T1000 (cell line): ENCODE measurements at regions not wholly inside any gene's neighbourhood (a gene's known extent, or its start where the extent isn't known, plus 50 kb on each side); places are given as distances from the start of the nearest gene placed in this dataset.
A peak's percentile ranks its signal among the peaks of the same experiment; 100 is the strongest.
"Not testable (repeated sequence)": the region's sequence is repeated elsewhere in the genome, so short reads cannot be mapped to it uniquely, and the experiment has no call there.

Experiments
- DNase-seq: peaks from one replicate; lab custom pipeline; 2025; ENCODE audit warnings: mixed read lengths; lab: John Stamatoyannopoulos, UW

GRCh38 chr15:94844538-94845389 lies 613.4 kb downstream of the MCTP2 start:
- DNase-seq = no peak

DNA sequence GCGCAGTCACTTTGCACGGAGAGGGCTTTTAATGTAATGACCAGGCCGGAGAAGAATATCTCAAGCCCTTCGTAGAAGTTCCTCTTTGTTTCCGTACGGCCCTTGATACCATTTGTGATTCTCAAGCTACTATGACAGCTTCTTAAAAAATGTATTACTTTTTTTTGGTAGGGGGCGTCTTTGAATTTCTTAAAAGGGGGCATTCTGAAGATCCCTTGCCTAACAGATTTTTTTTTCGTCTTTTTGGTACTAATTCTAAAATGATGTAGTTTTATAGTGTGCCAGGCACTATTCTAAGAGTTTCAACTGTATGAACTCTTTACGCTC lies 614.0 kb downstream of the MCTP2 start:
- DNase-seq = no peak

DNA sequence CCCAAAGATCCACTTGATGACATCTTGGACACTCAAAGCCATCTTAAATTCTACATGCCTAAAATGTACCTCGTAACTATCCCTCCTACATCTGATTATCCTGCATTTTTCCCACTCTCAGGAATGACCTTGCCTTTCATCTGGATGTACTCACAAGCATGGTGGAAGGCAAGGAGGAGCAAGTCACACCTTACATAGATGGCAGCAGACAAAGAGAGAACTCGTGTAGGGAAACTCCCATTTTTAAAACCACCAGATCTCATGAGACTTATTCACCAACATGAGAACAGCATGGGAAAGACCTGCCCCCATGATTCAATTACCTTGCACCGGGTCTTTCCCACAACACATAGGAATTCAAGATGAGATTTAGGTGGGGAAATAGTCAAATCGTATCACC lies 616.0 kb downstream of the MCTP2 start:
- no peak for DNase-seq

DNA sequence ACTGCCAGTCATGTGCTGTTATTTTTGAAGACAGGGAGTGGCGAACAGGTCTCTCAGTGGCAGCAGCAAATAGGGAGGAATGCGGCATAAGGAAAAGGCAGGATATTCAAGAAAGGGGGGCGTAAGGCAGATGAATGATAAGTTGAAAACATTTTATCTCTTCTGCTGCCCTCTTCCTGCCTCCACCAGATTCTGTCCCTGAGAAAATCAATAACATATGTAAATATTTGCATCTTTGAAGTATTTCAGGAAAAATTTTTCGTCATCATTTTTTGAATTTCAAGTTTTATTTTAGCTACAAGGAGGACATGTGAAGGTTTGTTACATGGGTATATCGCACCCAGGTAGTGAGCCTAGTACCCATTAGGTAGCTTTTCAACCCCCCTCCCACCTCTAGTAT lies 616.7 kb downstream of the MCTP2 start:
- no peak for DNase-seq

DNA sequence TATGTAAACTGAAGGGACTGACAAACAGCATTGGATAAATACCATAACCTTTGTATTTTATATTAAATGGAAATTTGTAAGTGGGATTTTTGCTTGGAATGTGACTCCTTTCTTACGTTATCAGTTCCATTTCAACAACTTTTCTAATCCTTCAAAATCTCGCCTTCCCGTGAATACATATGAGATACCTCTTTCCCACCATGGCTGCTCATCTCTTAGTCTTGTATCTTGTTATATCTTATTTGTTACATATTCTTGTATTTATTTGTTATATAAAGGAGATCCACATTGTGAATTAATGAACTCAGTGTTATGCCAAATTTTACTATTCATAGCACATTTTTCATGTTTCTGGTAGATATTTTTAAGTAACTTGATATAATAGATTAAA lies 623.7 kb downstream of the MCTP2 start:
- no peak for DNase-seq

GRCh38 chr15:94855409-94856266 lies 624.3 kb downstream of the MCTP2 start:
- no peak for DNase-seq

GRCh38 chr15:94856267-94856854 lies 625.0 kb downstream of the MCTP2 start:
- DNase-seq = no peak

GRCh38 chr15:94857466-94857865 lies 626.1 kb downstream of the MCTP2 start:
- DNase-seq = no peak

DNA sequence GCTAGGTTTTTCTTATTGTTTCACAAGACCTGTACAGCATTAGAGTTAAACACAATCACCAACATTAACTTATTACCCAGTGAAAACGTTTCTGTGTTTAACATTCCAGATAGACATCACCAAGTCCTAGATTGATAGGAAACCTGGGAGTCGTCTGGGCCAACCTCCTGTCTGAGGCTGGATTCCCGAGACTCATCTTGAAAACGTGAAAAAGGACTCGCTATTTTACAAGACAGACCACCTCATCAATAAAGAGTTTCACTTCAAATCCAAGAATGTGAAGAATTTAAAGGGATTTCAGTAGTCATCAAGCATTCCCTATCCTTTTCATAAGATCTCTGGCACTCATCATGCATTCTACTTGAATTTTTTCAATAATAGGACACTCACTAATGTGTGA lies 626.6 kb downstream of the MCTP2 start:
- no peak for DNase-seq

GRCh38 chr15:94858449-94858848 lies 627.1 kb downstream of the MCTP2 start:
- no peak for DNase-seq

DNA sequence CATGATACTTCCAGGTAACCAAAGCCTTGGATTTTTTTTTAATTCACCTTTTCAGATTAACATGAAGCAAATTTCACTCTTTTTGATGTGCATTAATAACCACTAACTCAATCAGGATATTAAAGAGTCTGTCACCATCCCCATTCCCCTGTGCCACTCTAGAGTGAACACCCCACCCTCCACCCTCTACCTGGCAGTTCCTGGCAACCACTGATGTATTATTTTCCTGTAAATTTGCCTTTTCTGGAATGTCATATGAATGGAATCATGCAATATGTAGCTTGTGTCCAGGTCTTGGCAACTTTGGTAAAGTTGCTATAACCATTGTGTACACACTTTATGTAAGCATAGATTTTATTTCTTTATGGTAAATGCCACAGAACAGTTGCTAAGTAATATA lies 627.6 kb downstream of the MCTP2 start:
- DNase-seq = no peak

DNA sequence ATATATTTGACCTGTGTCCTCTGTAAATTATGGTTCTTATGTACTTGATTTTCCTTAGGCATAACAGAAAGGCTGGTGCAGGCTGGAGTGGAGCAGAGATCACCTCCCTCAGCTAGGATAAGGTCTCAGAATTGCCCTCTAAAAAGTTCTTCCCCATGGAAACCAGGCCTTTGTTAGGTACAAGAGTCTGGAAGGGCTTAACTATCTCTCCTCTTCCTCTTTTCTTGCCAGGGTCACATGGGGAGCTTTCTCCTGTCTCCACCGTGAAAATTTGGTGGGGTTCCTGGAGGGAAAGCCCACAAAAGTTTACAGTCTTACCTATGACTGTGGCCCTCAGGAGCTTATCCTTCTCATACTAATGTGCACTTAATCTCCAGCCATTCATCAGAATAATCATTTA lies 633.2 kb downstream of the MCTP2 start:
- DNase-seq = no peak

- not testable (repeated sequence) for DNase-seq
These were observed 636.9 kb downstream of the MCTP2 start for GRCh38 chr15:94868265-94868664.

GRCh38 chr15:94875550-94875949 lies 644.2 kb downstream of the MCTP2 start:
- DNase-seq = no peak

DNA sequence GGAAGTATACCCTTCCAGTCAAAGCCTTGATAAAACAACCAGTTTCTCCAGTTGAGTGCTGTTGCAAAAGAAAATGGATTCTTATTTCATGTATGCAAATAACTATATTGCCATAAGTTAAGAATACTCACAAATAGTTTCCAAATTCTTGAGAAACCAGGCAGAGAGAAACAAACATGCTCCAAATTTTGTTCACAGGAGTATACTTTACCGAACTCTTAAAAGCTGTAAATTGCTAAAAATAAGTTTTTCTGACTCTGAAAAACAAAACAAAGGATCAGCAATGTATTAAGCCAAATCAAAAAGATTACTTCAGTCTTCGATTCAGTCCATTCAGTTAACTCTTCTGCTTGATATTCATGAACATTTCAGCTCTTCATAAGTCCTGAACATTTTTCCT lies 646.5 kb downstream of the MCTP2 start:
- no peak for DNase-seq

GRCh38 chr15:94882071-94882712 lies 650.8 kb downstream of the MCTP2 start:
- no peak for DNase-seq

GRCh38 chr15:94887391-94887790 lies 656.0 kb downstream of the MCTP2 start:
- DNase-seq = no peak

DNA sequence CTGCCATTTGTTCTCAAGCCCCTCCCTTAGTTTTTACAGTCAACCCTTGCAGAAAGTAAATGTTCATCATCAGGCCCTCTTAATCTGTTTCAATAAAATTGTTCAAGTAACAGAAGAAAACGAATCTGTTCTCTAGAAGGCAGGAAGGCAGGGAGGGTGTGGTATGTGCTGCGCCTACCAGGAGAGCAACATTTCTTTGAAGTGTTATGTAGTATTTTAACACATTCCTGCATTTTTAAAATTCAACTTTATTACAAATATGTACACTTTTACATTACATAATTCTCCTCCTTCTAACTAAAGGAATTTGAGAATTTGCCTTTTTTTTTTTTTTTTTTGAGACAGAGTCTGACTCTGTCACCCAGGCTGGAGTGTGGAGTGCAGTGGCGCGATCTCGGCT lies 657.8 kb downstream of the MCTP2 start:
- no peak for DNase-seq

DNA sequence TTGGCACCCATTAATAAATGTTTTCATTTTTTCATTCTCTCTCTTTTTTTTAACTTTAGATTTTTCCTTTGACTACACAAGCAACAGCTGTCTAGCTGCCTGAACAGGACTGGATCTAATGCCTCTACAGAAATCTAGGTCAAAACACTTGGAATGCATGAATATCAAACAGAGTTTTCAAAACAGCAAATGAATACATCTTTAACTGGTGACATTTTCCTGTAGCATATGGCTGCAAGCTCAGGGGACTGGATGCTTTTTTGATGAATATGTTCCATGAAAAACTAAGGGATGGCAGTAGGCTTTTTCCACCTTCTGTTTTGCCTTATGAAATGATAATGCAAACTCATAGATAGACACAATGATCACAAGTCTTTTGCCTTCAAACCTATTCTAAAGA lies 661.7 kb downstream of the MCTP2 start:
- no peak for DNase-seq

DNA sequence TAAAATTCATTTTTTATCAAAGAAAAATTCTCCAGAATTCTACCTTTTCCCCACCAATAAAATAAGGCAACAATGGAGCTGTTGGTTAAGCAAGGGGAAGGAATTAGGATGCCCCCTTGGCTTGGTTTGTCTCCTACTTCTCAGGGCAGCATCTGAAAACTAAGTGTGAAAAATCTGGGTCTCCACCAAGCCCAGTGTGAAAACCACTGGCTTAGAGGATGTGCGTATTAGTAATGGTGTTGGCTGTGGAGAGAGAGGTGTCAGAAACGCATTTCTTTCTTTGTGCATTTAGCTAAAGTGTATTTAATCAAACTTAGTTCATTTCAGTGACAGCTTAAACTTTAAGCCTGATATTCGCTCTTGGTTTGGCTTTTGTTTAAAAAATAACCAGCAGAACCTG lies 662.7 kb downstream of the MCTP2 start:
- no peak for DNase-seq

DNA sequence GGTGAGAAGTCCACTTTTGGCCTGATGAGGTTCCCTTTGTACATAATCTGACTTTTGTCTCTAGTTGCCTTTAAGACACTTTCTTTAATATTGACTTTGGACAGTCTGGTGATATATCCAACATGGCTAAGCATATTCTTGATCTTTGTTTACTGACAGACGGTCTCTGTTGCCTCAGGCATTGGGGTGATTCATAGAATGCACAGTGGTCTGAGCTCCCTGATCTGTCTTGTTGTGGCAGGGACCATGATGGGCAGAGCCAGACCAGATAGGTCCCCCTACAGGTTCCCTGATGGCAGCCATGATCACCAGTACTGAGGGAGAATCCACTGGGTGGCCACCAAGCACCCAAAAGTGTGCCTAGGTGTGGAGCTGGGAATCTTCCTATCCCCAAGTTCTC lies 678.1 kb downstream of the MCTP2 start:
- DNase-seq = no peak

GRCh38 chr15:94910166-94910565 lies 678.8 kb downstream of the MCTP2 start:
- DNase-seq = peak; percentile 27

GRCh38 chr15:94912760-94913159 lies 681.4 kb downstream of the MCTP2 start:
- DNase-seq = no peak
